Erythroblast (primary cell): ENCODE measurements at regions not wholly inside any gene's neighbourhood (a gene's known extent, or its start where the extent isn't known, plus 50 kb on each side); places are given as distances from the start of the nearest gene placed in this dataset.

Experiments
- GATA1 ChIP-seq: IDR thresholded peaks from 2 replicates; pipeline ENCODE4 v1.6.1; 2011; ENCODE audit warnings: low read depth, mild to moderate bottlenecking, control low read depth, low read length, moderate library complexity
- POLR2A ChIP-seq: IDR thresholded peaks from 2 replicates; pipeline ENCODE4 v1.6.1; 2011; ENCODE audit warnings: mild to moderate bottlenecking, low read length

DNA sequence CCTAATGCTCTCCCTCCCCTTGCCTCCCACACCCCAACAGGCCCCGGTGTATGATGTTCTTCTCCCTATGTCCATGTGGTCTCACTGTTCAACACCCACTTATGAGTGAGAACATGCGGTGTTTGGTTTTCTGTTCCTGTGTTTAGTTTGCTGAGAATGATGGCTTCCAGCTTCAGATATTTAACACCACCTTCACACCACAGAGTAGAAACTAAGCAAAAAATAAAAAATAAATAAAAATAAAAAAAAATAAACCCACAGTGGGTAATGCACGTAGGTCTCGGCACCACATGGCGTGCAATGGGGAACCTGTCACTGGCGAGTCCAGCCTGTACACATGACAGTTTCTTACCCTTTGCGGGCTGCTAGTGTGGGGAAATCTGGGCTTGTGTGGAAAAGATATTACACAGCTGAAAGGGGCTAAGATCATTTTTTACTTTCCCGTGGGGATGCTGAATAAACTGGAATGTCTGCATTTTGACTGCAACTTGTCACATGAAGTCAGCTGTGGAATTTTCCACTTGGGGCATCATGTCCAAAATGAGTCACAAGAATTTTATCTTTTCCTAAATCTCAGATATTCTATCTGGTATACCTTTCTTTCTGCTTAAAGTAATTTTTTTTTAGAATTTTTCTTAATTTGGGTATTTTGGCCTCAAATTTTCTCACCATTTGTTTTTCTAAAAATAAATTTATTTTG, 170.5 kb downstream of the IRS2 start:
- TF ChIP-seq POLR2A (no peak), GATA1 (no peak)
